ENCODE measurements at regions not wholly inside any gene's neighbourhood (a gene's known extent, or its start where the extent isn't known, plus 50 kb on each side); places are given as distances from the start of the nearest gene placed in this dataset.

- no peaks in the 10 kb centered on the region for H3K36me3 ChIP-seq
- 62 to 76% methylated on average over 4 of the region's 4 CpGs for WGBS, 2 donors
- H3K4me3 ChIP-seq: no peak overlapping the region
- TF ChIP-seq CTCF (IDR thresholded peaks at IDR 0.05): no peak
- TF ChIP-seq POLR2A (IDR thresholded peaks at IDR 0.05): no peak
- H3K9me3 ChIP-seq: no peaks in the 10 kb centered on the region
- H3K4me1 ChIP-seq: peaks cover 0 to 7% (median 3%) of the 10 kb centered on the region in 3 donors
- DNase-seq: no peak
- no peak overlapping the region for H3K27ac ChIP-seq
- intact Hi-C loops (cut with DNase I): no loop called here
- no peaks in the 10 kb centered on the region for H3K27me3 ChIP-seq
These were observed 300.7 kb upstream of the CLINT1 start for GRCh38 chr5:158159621-158160020.

- Histone ChIP-seq H3K36me3 (no peaks in the 10 kb centered on the region), H3K27me3 (no peaks in the 10 kb centered on the region), H3K9me3 (no peaks in the 10 kb centered on the region), H3K27ac (no peak overlapping the region), H3K4me1 (peaks cover 0 to 10% (median 5%) of the 10 kb centered on the region in 3 donors), H3K4me3 (no peak overlapping the region)
- 79 to 88% methylated on average over 3 of the region's 3 CpGs for WGBS, 2 donors
- no peak for TF ChIP-seq CTCF (IDR thresholded peaks at IDR 0.05)
- TF ChIP-seq POLR2A (IDR thresholded peaks at IDR 0.05): no peak
- no peak for DNase-seq
- intact Hi-C loops (cut with DNase I): no loop called here
These were observed 297.0 kb upstream of the CLINT1 start for GRCh38 chr5:158155811-158156505.

DNA sequence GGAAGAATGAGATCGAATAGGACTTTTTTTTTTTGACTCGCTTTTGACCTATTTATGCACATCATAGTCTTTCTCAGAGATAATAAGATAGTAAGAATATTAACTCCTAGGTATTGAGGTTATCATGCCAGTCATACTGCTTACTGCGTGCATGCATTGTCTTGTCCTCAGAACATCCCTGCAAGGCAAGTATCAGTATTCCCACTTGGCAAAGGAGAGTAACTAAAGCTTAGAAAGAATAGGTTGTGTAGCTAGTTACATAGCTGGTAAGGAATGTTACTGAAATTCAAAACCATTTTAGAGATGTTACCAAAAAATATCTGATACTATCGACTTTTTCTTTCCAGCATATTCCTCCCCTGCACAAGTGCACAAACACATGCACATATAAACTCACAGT, 296.1 kb upstream of the CLINT1 start:
- Histone ChIP-seq H3K4me1 (peaks cover 0 to 10% (median 5%) of the 10 kb centered on the region in 3 donors), H3K27ac (no peak overlapping the region), H3K27me3 (no peaks in the 10 kb centered on the region), H3K4me3 (no peak overlapping the region), H3K9me3 (no peaks in the 10 kb centered on the region), H3K36me3 (no peaks in the 10 kb centered on the region)
- 41% methylated on average over 4 of the region's 4 CpGs for WGBS, 2 donors
- intact Hi-C loops (cut with DNase I): no loop called here
- TF ChIP-seq CTCF (IDR thresholded peaks at IDR 0.05): no peak
- TF ChIP-seq POLR2A (IDR thresholded peaks at IDR 0.05): no peak
- DNase-seq: no peak

- Histone ChIP-seq H3K4me3 (no peak overlapping the region), H3K36me3 (no peaks in the 10 kb centered on the region), H3K27me3 (no peaks in the 10 kb centered on the region), H3K27ac (no peak overlapping the region), H3K4me1 (peaks cover 0 to 10% (median 5%) of the 10 kb centered on the region in 3 donors), H3K9me3 (no peaks in the 10 kb centered on the region)
- DNase-seq: no peak
- WGBS, 2 donors: 45 to 71% methylated on average over 3 of the region's 3 CpGs
- no peak for TF ChIP-seq CTCF (IDR thresholded peaks at IDR 0.05)
- TF ChIP-seq POLR2A (IDR thresholded peaks at IDR 0.05): no peak
- intact Hi-C loops (cut with DNase I): no loop called here
These were observed 295.5 kb upstream of the CLINT1 start for GRCh38 chr5:158154226-158155005.

GRCh38 chr5:158153508-158153907, 294.6 kb upstream of the CLINT1 start:
- no peak for DNase-seq
- H3K27ac ChIP-seq: no peak overlapping the region
- no peaks in the 10 kb centered on the region for H3K36me3 ChIP-seq
- peaks cover 0 to 10% (median 5%) of the 10 kb centered on the region in 3 donors for H3K4me1 ChIP-seq
- WGBS, 2 donors: 43 to 45% methylated on average over 3 of the region's 3 CpGs
- intact Hi-C loops (cut with DNase I): no loop called here
- no peaks in the 10 kb centered on the region for H3K27me3 ChIP-seq
- H3K9me3 ChIP-seq: no peaks in the 10 kb centered on the region
- TF ChIP-seq CTCF (IDR thresholded peaks at IDR 0.05) (no peak), POLR2A (IDR thresholded peaks at IDR 0.05) (no peak)
- no peak overlapping the region for H3K4me3 ChIP-seq
